Smooth muscle cell (in vitro differentiated cells): ENCODE measurements at regions not wholly inside any gene's neighbourhood (a gene's known extent, or its start where the extent isn't known, plus 50 kb on each side); places are given as distances from the start of the nearest gene placed in this dataset.

ENCODE experiments used
- DNase-seq: peaks from one replicate; lab custom pipeline; 2025; ENCODE audit not compliant: unreplicated experiment; lab: John Stamatoyannopoulos, UW
- H2AFZ ChIP-seq: fragments of 200-600 bp; sonication (generic); 2 replicates; pipeline ENCODE4 v1.6.0; 2016; ENCODE audit warnings: antibody characterized with exemption, low read depth, mild to moderate bottlenecking
- H3F3A ChIP-seq: fragments of 200-600 bp; sonication (generic); 2 replicates; pipeline ENCODE4 v1.6.0; 2017; ENCODE audit warnings: antibody characterized with exemption, low read depth
- H3K27ac ChIP-seq: fragments of 200-600 bp; sonication (generic); 2 replicates; pipeline ENCODE4 v1.5.1; 2016; ENCODE audit warnings: low read depth, mild to moderate bottlenecking
- H3K27me3 ChIP-seq: fragments of 200-600 bp; sonication (generic); 2 replicates; pipeline ENCODE4 v1.6.1; 2016; ENCODE audit warnings: low read depth, mild to moderate bottlenecking
- H3K36me3 ChIP-seq: fragments of 200-600 bp; sonication (generic); 2 replicates; pipeline ENCODE4 v1.5.1; 2016; ENCODE audit warnings: low read depth
- H3K4me1 ChIP-seq: fragments of 200-600 bp; sonication (generic); 2 replicates; pipeline ENCODE4 v1.5.1; 2016; ENCODE audit warnings: low read depth
- H3K4me2 ChIP-seq: fragments of 200-600 bp; sonication (generic); 2 replicates; pipeline ENCODE4 v1.6.0; 2016; ENCODE audit warnings: mild to moderate bottlenecking
- H3K4me3 ChIP-seq: fragments of 200-600 bp; sonication (generic); 2 replicates; pipeline ENCODE4 v1.5.1; 2016; ENCODE audit warnings: mild to moderate bottlenecking
- H3K79me2 ChIP-seq: fragments of 200-600 bp; sonication (generic); 2 replicates; pipeline ENCODE4 v1.6.0; 2016; ENCODE audit warnings: low read depth, mild to moderate bottlenecking
- H3K9ac ChIP-seq: fragments of 200-600 bp; sonication (generic); 2 replicates; pipeline ENCODE4 v1.6.0; 2016; ENCODE audit warnings: low read depth
- H3K9me3 ChIP-seq: fragments of 200-600 bp; sonication (generic); replicated peaks from 2 replicates; pipeline ENCODE4 v1.5.1; 2016; ENCODE audit warnings: low read depth
- H4K20me1 ChIP-seq: fragments of 200-600 bp; sonication (generic); 2 replicates; pipeline ENCODE4 v1.6.0; 2016; ENCODE audit warnings: low read depth
- WGBS: methylation state at CpG from one replicate; pipeline ENCODE4 v1.1.7; 2016; ENCODE audit warnings: low lambda C conversion rate; 5-methylcytosine and 5-hydroxymethylcytosine counted together
- TF ChIP-seq, protein P1 (sequence below): fragments of 200-600 bp; sonication (generic); IDR thresholded peaks from 2 replicates; pipeline ENCODE4 v1.5.1; 2017; ENCODE audit warnings: borderline replicate concordance, mild to moderate bottlenecking, antibody characterized with exemption; ENCODE audit not compliant: insufficient read depth, poor library complexity, severe bottlenecking

DNA sequence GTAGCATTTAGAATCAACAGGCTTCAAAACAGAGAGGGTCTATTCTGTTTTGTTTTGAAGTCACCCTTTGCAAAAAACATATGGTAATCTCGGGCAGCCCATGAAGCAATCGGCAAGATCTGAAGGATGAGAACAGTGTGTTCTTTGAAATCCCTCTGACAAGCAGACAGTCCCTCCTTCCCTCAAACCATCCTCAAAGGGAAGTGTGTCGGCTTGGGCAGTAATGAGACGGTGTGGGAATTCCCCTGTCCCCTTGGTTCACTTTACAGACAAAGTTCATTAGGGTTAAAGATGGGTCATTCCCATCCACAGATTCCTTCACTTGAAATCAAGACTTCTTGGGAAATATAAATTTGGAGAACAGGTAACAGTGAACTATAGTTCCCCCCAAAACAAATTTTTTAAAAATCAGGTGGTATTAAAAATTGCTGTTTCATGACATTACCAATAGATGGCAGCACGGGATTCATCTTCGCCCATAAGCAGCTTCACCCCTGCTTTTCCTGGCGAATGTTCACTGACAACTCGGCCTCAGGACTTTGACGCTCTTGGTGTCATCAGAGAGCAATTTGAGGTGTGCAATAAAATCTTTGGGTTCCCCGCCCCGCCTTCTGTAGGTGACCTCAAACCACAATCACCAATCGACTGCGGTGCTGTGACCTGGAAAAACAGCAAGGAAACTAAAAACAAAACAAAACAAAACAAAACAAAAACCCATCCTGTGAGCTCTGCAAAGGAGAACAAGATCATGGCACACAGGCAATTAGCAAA is 159.3 kb upstream of the TNFAIP3 start:
- Histone ChIP-seq H3K4me3 (peak overlapping the region; percentile 8), H3K9ac (peak overlapping the region; percentile 6), H3K9me3 (no peaks in the 10 kb centered on the region), H3K36me3 (no peaks in the 10 kb centered on the region), H3F3A (no peaks in the 10 kb centered on the region), H3K4me2 (peak overlapping the region; percentile 61), H3K27ac (peak overlapping the region; percentile 9), H4K20me1 (no peaks in the 10 kb centered on the region), H3K4me1 (no peaks in the 10 kb centered on the region), H2AFZ (peak overlapping the region; percentile 50), H3K27me3 (no peaks in the 10 kb centered on the region), H3K79me2 (no peaks in the 10 kb centered on the region)
- DNase-seq: no peak
- WGBS: 11% methylated on average over 13 of the region's 13 CpGs
- TF ChIP-seq, protein P1, sequence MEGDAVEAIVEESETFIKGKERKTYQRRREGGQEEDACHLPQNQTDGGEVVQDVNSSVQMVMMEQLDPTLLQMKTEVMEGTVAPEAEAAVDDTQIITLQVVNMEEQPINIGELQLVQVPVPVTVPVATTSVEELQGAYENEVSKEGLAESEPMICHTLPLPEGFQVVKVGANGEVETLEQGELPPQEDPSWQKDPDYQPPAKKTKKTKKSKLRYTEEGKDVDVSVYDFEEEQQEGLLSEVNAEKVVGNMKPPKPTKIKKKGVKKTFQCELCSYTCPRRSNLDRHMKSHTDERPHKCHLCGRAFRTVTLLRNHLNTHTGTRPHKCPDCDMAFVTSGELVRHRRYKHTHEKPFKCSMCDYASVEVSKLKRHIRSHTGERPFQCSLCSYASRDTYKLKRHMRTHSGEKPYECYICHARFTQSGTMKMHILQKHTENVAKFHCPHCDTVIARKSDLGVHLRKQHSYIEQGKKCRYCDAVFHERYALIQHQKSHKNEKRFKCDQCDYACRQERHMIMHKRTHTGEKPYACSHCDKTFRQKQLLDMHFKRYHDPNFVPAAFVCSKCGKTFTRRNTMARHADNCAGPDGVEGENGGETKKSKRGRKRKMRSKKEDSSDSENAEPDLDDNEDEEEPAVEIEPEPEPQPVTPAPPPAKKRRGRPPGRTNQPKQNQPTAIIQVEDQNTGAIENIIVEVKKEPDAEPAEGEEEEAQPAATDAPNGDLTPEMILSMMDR: peak; percentile 83

DNA sequence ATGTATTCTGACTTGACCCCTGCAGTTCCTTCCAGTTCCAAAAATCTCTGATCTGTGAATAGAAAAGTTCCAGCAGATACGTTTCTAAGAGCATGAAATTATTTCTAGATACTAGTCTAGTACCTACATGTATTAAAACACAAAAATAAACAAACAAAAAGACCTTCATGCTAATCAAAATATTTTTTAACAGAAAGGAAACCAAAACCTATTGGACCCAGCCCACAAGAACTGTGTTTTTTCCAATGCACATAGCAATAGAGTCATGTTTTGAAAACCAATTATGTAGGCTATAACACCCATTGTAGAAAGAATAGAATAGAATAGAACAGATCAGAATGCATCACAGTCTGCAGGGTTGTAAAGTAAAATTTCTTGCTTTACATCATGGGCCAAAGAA is 158.6 kb upstream of the TNFAIP3 start:
- H3K4me3 ChIP-seq: no peak overlapping the region

DNA sequence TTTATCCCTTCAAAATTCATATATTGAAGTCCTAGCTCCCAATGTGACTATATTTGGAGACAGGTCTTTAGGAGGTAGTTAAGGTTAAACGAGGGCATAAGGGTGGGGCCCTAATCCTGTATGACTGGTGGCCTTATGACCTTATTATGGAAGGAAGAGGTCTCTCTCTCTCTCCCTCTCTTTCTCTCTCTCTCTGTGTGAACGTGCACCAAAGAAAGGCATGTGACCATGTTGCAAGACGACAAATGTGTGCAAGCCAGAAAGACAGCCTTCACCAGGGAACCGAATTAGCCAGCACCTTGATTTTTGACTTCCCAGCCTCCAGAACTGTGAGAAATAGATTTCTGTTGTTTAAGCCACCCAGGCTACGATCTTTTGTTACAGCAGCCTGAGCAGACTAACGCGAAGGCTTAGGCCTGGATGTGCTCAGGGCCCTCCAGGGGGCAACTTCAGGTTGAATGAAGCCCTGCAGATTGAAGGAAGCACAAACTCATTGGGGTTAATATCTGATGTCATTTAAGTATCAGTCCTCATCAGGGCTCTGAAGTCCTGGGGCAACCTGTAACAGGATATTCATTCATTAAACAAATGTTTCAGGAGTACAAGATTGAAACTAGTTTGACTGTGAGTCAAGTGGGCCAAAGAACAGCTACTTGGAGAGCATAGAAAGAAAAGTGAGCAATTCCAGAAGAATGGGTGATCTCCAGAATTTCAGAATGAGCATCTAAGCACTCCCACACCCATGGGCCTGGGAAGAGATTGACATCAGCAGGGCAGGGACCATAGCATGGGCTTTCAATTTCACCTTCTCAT is 157.4 kb upstream of the TNFAIP3 start:
- no peak for DNase-seq
- WGBS: 86% methylated on average over 7 of the region's 7 CpGs
- no peaks in the 10 kb centered on the region for H3K36me3 ChIP-seq
- no peaks in the 10 kb centered on the region for H3K79me2 ChIP-seq
- no peak overlapping the region for H3K9ac ChIP-seq
- no peaks in the 10 kb centered on the region for H4K20me1 ChIP-seq
- no peaks in the 10 kb centered on the region for H3K27me3 ChIP-seq
- H3K4me1 ChIP-seq: no peaks in the 10 kb centered on the region
- no peaks in the 10 kb centered on the region for H3F3A ChIP-seq
- peak overlapping the region; percentile 40 for H3K27ac ChIP-seq
- H3K9me3 ChIP-seq: no peaks in the 10 kb centered on the region
- TF ChIP-seq, protein P1: no peak
- H3K4me2 ChIP-seq: no peak overlapping the region
- no peak overlapping the region for H2AFZ ChIP-seq
- H3K4me3 ChIP-seq: no peak overlapping the region

More for the DNA sequence above, 158.6 kb upstream of the TNFAIP3 start:
- H4K20me1 ChIP-seq: no peaks in the 10 kb centered on the region
- peak overlapping the region; percentile 6 for H3K9ac ChIP-seq
- no peak for DNase-seq
- no peak overlapping the region for H3K27ac ChIP-seq
- TF ChIP-seq, protein P1: no peak
- H3K9me3 ChIP-seq: no peaks in the 10 kb centered on the region
- 54% methylated on average over 1 of the region's 1 CpG for WGBS
- H3K36me3 ChIP-seq: no peaks in the 10 kb centered on the region
- H3F3A ChIP-seq: no peaks in the 10 kb centered on the region
- H3K4me2 ChIP-seq: peak overlapping the region; percentile 61
- H3K27me3 ChIP-seq: no peaks in the 10 kb centered on the region
- H3K79me2 ChIP-seq: no peaks in the 10 kb centered on the region
- peak overlapping the region; percentile 50 for H2AFZ ChIP-seq
- H3K4me1 ChIP-seq: no peaks in the 10 kb centered on the region
